ENCODE measurements at regions not wholly inside any gene's neighbourhood (a gene's known extent, or its start where the extent isn't known, plus 50 kb on each side); places are given as distances from the start of the nearest gene placed in this dataset.
A peak's percentile ranks its signal among the peaks of the same experiment; 100 is the strongest.
"Not testable (repeated sequence)": the region's sequence is repeated elsewhere in the genome, so short reads cannot be mapped to it uniquely, and the experiment has no call there.

- no peak for DNase-seq (ENCODE audit: low spot score)
These were observed 552.9 kb downstream of the DIPK2A start for GRCh38 chr3:144524531-144524930.

- DNase-seq (ENCODE audit: low spot score), result no peak
These were observed 557.9 kb downstream of the DIPK2A start for GRCh38 chr3:144529566-144529965.

DNA sequence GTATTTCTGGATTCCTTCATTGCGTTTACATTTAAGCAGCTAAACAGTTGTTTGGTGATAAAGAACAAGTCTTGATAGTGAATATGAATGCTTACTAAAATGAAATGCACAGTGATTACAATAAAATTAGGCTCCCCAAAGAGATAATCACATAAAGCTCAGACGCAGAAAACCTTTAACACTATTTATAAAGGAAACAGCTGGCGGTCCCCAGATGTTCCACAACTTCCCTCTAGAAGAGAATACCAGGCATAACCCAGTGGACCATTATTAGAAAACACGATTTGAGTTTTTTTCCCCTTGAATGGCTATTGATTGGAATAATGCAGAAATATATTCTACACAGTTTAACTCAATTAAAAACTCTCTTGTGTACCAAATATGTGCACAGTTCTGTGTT is 573.2 kb downstream of the DIPK2A start:
- no peak for DNase-seq (ENCODE audit: low spot score)

- DNase-seq (ENCODE audit: low spot score), result no peak
These were observed 574.9 kb downstream of the DIPK2A start for GRCh38 chr3:144546539-144546938.

- no peak for DNase-seq (ENCODE audit: low spot score)
These were observed 576.7 kb downstream of the DIPK2A start for GRCh38 chr3:144548346-144548745.

DNA sequence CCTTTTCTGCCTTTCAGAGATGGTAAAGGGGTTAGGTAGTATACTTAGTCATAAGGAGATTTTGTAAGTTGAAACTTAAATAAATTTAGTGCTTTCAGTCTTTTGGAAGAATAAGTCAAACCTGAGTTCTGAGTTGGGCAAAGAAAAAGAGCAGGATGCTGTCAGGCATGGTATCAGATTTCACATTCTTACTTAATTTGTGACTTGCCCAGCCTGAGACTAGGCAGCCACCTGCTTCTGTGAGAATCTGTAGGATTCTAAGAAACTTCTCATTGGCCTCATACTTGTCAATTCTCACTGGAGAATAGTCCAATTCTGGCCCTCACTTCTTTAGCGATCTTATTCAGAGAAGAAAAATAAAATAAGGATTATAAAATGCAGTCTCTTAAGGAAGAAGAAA is 577.5 kb downstream of the DIPK2A start:
- no peak for DNase-seq (ENCODE audit: low spot score)

DNA sequence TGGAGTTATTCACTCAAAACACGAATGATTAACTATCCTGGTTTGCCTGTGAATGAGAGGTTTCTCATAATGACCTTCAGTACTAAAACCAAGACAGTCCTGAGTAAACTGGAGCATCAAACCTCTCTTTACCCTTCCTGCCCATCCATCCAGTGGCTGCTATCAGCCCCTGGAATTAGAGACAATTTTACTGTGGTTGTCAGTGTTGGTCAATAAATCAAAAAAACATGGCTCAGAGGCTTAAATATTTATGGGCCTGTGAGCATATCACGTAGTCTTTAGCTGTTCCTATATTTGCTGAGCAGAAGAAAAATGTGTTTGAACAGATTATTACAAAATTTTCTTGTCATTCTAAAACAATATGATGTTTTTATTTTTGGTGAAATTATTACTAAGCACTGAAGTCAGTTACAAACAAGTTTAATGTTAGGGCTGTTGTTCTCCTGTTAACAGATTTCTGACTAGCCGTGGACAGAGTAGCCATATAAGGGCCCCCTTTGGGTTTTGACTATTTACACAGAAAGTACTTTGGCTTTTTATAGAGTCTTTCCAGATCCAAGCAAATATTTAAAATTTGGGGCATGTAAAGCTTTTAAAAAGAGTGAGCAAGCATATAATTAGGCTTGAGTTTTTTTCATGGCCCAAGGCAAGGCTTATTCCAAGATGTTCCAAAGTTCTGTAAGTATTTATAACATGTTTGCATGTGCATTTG is 580.9 kb downstream of the DIPK2A start:
- DNase-seq (ENCODE audit: low spot score), result no peak

DNA sequence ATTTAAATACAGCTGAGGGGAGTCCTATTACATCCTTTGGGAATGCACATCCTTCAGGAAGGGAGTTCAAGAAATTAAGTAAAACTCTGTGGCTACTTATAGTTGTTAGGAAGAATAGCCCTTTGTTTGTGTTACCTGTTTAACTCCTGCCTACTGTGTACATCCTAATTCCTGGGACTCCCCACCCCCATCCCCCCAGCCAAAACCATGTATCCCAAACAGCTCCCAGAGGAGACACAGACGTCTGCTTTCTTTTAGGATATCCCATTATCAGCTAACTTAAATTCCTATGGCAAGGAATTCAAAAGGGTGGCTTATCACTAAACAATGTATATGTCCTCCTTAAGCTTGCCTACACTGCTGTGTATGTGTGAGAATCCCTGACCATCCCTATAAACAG is 581.7 kb downstream of the DIPK2A start:
- DNase-seq (ENCODE audit: low spot score), result no peak

GRCh38 chr3:144554889-144555288 is 583.3 kb downstream of the DIPK2A start:
- no peak for DNase-seq (ENCODE audit: low spot score)

DNA sequence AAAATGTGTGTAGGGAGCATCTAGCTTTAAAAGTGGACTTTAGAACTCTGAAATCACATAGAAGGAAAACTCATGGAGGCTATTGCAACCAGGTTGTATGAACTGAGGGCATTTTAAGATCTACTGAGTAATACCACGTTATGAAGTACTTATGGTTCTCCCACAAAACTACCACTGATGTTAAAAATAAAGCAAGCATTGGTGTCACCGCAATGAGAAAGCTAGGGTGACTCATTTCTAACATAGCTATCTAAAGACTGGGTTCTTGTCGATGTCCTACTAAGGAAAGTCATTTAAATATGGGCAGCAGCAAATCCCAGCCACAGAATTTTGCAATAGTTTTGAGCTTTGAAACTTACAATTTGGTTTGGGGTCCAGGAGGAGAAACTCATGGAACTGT is 584.8 kb downstream of the DIPK2A start:
- DNase-seq (ENCODE audit: low spot score), result no peak

DNA sequence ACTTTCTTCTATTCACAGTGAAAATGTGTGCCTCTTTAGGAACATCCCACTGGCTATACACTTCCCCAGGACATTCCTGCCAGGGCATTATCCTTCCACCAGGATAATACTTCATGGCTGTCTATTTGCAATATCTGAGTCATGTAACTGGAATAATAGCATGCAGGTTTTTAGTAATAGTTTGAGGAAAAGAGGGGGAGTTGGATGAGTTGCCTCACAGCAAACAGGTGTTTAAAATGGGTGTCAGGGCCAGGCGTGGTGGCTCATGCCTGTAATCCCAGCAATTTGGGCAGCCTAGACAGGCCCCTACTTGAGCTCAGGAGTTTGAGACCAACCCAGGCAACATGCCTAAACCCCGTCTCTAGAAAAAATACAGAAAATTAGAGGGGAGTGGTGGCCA is 585.9 kb downstream of the DIPK2A start:
- no peak for DNase-seq (ENCODE audit: low spot score)

DNA sequence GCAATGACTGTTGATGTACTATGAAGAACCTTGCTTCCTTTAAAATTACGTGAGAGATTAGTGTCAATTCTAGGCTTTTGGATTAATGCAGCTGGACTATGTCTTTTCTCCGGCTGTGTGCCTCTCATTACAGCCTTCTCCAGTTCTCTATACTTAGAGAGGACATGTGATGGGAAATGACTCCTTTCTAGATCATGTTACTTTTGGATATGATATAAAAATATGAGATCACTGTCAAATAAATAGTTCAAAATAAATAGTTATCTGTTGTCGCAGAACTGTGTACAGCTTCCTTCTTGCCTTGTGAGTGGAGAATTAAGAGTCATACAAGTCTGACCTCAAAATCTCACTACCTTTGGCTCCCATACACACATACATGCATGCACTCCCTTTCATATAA is 592.4 kb downstream of the DIPK2A start:
- no peak for DNase-seq (ENCODE audit: low spot score)

- no peak for DNase-seq (ENCODE audit: low spot score)
These were observed 594.7 kb downstream of the DIPK2A start for GRCh38 chr3:144566320-144566719.

DNA sequence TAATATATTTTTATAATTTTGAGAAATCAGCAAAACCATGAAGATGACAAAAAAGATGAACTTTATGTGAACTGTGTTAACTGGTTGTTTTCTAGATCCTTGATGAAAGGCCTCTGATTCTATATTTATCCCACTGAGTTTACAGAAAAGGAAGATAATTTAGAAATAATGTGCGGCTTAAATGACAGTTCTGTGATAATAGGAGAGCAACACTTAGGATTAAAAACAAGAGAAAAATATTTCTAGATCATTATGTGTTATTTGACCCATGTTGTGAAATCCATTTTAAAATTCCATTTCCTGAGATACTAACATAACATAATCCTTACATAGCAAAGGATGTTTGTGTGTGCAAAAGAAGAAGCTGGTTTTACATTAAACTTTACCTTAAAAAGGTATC is 598.0 kb downstream of the DIPK2A start:
- DNase-seq (ENCODE audit: low spot score), result no peak

DNA sequence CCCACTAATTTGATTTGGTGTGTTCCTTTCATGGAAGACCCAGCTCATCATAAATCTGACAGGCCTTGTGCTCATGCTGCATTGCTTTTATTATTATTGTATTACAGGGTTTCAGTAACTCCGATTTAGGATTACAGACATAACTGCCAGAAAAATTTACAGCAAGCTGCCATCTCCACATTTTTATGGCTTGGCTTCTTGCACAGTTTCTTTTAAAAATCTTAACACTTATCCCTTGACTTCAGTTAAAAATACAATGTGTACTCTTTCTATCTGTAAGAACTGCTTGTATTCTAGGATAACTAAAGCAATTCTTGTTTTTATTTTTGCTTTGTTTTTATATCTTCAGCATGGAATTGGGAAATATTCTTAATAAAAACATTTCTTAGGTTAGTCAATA is 612.2 kb downstream of the DIPK2A start:
- no peak for DNase-seq (ENCODE audit: low spot score)

- no peak for DNase-seq (ENCODE audit: low spot score)
These were observed 613.8 kb downstream of the DIPK2A start for GRCh38 chr3:144585408-144585807.

- no peak for DNase-seq (ENCODE audit: low spot score)
These were observed 614.3 kb downstream of the DIPK2A start for GRCh38 chr3:144585953-144586352.

GRCh38 chr3:144586382-144586781 is 614.8 kb downstream of the DIPK2A start:
- no peak for DNase-seq (ENCODE audit: low spot score)

GRCh38 chr3:144590854-144591253 is 619.2 kb downstream of the DIPK2A start:
- peak; percentile 4 for DNase-seq (ENCODE audit: low spot score)

DNA sequence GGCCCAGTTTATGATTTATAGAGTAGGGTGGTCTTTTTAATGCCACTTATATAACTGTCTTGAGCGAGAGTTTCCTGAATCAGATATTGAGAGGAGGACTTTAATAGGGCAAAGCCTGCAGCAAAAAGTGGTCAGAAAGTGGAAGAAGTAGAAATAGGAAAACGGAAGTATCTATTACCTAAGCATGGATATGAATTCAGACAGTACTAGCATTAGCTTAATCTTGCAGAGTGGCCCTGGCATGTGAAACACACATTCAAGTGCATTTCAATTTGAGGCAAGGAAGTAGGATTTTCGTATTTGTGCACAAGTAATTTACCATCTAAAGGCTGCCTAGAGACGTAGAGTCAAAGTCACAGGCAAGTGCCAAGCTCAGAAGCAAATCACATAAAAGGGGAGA is 622.3 kb downstream of the DIPK2A start:
- no peak for DNase-seq (ENCODE audit: low spot score)

DNA sequence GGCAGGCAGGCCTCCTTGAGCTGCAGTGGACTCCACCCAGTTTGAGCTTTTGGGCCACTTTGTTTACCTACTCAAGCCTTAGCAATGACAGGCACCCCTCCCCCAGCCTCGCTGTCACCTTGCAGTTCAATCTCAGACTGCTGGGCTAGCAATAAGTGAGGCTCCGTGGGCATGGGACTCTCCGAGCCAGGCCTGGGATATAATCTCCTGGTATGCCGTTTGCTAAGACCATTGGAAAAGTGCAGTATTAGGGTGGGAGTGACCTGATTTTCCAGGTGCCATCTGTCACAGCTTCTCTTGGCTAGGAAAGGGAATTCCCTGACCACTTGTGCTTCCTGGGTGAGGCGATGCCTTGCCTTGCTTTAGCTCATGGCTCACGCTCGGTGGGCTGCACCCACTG is 648.6 kb downstream of the DIPK2A start:
- DNase-seq (ENCODE audit: low spot score), result not testable (repeated sequence)

- DNase-seq (ENCODE audit: low spot score), result no peak
These were observed 651.2 kb downstream of the DIPK2A start for GRCh38 chr3:144622845-144623244.

GRCh38 chr3:144624656-144625055 is 653.0 kb downstream of the DIPK2A start:
- DNase-seq (ENCODE audit: low spot score), result no peak

GRCh38 chr3:144626835-144627234 is 655.2 kb downstream of the DIPK2A start:
- no peak for DNase-seq (ENCODE audit: low spot score)

DNA sequence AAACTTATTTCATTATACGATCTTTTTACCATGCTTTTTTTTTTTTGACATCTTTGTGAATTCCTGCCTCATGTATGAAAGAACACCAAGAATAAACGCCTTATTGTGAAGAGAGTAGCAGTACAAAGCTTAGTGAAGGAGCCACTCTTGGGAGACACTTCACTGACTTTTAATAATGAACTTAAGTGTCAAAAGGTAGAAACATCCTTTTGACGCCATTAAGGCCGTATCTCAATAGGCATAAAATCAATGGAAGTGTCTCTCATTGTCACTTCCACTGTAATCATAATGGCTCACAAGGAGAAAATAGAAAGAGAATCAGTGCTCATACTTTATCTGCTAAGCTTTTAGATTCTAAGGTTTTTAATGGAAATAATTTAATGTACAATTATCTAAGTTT is 657.8 kb downstream of the DIPK2A start:
- no peak for DNase-seq (ENCODE audit: low spot score)
